ENCODE measurements at regions not wholly inside any gene's neighbourhood (a gene's known extent, or its start where the extent isn't known, plus 50 kb on each side); places are given as distances from the start of the nearest gene placed in this dataset.

DNA sequence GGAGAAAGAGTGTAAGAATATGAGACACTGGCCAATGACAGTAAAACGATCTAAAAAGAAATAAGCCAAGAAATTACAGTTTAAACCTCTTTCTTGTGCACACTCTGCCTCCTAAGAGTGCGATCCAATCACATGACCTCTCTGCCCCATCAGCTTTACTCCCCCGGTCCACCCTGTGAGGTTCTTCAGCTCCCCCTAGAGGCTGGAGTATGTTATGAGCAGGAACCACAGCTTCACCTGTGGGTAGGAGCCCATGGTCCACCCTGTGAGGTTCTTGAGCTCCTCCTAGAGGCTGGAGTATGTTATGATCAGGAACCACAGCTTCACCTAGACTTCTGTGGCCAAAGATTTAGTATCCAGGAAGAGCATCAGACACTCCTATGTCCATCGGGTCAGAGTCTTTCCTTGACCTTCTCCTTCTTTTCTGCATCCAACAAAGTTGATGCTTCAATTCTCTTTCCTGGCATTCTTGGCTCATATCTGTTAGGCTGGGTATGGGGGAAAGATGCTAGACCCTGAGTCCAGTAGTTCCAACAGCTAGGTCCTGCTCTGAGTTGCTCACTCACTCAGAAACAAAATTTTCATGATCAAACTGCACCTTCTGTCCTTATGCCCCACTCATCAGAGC, 164.0 kb downstream of the MINAR1 start:
- TF ChIP-seq CTCF (conservative IDR thresholded peaks at IDR 0.05 in 1 of 2, IDR thresholded peaks at IDR 0.05 in 1 of 2; ENCODE audit: low read depth in 1 of 2, low read length in 2 of 2) (peak; percentile 71 to 89), EZH2 (IDR thresholded peaks at IDR 0.05; ENCODE audit: low read length, missing control alignments) (no peak)
